Hindlimb muscle (tissue), 1 donor: ENCODE measurements at regions not wholly inside any gene's neighbourhood (a gene's known extent, or its start where the extent isn't known, plus 50 kb on each side); places are given as distances from the start of the nearest gene placed in this dataset.

ENCODE experiments used
- DNase-seq: peaks from one replicate; pipeline ENCODE4 v3.0.0-alpha.2; 2013

DNA sequence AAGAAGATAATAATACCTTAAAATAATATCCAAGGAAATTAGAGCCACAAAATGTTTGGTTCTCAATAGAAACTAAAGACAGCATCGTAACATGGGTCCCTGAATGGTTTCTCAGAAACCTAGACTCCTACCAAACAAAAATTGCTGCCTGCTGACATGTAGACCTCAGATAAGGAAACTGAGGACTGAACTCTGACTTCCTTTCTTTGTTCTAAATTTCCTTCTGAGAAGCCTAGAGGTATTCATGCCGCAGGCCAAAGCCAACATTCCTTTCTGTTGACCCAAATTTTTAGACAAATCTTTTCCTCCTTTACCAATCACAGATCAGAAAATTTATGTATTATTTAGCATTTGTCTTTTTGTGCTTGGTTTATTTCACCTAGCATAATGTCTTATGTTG, 816.7 kb upstream of the PHF14 start:
- no peak for DNase-seq

DNA sequence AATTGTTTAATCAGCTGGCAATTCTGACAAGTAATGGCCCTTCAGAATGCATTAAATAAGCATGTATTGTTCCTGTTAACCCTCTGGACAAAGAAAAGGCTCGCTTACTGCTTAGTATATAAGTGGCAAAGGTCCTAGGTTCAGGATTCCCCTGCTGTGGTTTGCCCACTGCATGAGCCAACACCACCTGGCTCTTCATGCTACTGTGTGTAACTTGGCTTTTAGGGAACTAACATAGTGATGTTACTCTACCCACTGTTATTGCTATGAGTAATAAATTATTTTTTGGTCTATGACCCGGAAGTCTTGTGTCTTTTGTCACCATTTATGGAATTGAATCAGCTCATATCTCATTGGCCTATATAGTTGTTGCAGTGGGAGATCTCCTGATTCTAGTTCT, 791.7 kb upstream of the PHF14 start:
- no peak for DNase-seq

DNA sequence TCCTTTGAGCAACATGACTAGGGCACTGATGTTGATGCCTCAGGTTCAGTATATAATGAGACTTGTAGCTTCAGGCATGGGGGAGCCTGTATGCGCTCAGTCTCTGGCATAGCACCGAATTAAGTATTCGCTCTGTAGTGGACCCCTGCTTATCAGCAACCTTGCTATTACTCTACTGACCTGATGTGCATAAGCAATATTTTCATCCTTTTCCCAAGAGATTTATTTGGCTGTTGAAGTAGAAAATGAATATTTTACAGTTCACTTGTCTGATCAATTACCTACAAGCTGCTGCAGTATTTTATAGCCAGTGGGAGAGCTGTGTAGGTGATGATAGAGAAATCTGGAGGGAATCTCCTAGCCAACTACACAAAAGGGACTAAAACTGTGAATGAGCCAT, 781.6 kb upstream of the PHF14 start:
- DNase-seq = no peak

DNA sequence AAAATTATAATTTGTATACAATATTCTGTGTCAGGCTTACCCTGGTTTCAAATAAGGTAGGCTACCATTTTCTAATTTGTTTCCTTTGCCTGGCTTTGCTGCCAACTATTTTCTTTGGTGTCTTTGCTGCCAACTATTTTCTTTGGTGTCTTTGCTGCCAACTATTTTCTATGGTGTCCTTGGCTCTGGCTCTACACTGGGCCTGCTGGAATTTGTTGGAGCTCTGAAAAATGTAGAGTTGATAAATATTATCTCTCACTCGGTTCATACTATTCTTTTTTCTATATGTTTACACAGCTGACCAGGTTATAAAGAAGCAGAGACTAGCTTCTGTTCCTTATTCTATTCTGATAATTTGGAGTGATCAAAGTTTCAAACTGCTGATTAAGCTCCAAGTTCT, 768.0 kb upstream of the PHF14 start:
- no peak for DNase-seq

DNA sequence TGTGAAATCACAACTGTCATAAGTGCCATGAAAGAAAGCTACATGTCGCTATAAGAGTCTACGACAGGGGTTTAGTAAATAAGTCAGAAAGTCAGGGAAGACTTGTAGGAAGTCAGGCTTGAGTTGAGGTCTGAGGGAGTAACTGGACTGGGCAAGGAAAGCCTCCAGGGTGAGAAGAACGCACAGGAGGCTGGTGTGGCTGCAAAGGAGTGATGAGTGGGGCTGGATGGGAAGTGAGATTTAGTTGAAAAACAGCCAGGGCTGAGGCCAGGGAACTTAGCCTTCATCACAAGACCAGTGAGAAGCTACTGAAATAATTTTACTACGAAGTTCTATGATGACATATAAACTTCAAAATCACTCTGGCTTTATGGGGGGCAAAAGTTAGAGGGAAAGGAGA, 763.7 kb upstream of the PHF14 start:
- no peak for DNase-seq

DNA sequence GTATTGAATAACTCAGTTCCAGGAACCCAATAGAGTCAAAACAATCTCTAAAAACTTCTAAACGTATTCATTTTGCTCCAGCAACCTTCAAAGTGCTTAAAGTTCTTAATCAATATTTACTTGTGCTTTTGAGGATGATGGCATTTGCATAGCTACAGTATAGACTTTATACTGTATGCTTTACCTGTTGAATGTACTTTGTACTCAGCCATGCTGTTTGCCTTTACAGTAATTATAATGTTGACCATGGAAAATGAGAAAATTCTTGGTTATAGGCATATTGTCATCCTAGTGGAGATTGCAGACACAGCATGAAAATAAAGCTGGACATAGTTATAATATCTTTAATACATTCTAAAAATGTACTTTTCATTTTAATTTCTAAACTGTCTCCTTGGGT, 762.7 kb upstream of the PHF14 start:
- no peak for DNase-seq

DNA sequence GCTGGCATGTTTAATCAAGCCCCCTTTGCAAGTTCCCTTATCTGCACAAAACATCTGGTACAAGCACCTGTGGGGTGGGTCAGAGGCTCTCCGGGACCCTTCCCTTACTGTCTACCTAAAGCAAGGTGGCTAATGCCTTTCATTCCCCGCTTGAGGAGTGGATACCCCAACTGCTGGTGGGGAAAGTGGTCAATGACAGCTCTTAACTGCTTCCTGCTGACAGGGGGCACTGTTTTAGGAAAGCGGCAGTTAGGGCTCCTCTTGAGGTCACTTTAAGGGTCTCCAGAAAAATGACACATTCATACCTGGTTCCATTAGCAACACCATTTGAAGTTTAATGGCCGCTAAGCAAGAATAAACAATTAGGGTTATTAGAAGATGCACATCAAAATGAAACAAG, 761.8 kb upstream of the PHF14 start:
- no peak for DNase-seq

DNA sequence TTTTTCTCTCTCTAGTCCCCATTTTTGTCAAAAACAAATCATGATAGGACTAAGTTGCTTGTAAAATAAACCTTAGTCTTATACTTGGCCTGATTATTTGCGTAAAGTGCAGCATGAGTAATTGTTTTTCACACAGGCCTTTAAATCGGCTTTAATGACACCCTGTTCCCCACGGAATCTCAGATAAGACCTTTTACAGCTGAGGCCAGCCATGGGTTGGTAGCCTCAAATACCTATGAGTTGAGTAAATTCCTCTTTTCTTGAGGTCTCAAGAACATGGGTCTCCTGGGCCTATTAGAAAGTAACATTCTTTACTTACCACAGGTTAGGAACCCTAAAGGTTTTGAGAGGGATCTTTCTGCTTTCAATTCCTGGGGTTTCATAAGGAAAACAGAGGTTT, 761.0 kb upstream of the PHF14 start:
- no peak for DNase-seq

DNA sequence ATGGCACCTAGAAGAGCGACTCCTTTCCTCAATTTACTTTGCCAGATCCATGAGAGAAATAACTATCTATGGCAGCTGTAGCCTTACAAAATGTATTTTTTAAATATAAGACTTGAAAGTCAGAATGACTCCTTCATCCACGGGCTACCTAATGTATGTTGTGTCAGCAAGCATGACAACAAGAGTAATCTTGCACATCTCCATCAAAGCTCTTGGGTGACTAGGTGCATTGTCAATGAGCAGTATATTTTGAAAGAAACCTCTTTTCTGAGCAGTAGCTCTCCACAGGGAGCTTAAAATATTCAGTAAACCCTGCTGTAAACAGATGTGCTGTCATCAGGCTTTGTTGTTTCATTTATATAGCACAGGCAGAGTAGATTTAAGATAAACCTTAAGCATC, 757.2 kb upstream of the PHF14 start:
- no peak for DNase-seq

DNA sequence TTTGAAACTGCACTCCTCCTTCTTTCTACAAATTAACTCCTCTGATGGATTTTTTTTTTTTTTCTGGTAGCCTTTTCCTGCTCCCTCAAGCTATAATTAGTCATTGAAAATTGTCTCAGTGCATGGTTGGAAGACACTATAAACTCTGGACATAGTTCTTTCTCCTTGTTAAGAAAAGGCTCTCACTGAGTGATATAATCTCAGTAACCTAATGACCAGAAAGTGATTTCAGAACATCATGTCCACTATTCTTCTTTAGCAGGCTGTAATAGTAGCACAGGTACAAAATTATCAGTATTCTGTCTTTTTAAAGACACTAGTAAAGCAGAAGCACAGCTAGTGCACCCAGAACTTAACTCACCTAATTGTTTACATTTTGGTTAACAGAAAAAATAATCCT, 752.6 kb upstream of the PHF14 start:
- DNase-seq = no peak

DNA sequence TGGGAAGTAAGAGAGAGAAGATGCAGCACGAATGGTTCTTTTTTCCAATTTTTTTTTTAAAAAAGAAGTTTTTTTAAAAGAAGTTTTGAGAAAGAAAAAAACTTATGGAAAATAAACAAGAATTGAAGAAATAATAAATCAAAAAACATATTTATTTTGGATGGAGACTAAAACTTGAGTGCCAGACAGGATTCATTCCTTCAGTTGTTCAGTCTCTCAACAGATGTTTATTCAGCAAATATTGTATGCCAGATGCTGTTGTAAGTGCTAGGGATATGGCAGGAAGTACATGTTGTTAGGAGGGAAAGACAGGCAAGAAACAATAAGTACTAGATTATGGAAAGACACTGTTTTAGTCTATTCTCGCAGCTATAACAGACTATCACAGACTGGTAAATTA, 750.7 kb upstream of the PHF14 start:
- DNase-seq = peak; percentile 24

DNA sequence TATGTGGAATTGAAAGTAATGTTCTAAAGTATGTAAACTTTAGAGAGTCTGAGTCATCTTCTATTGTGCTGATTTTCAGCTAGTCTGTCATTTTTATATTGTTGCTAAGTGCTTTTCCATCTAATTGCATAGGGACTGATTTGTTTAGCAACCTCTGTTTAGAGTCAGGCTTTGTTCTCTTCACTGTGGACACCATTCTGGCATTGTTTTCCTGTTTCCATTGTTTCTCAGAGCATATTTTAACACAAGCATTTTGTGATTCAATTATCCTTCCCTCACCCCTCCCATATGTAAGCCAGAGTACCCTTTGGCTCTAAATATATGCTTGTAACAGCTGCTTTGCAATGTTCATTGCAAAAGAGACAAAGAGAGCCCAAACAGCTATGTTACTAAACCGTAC, 748.4 kb upstream of the PHF14 start:
- DNase-seq = peak; percentile 64

DNA sequence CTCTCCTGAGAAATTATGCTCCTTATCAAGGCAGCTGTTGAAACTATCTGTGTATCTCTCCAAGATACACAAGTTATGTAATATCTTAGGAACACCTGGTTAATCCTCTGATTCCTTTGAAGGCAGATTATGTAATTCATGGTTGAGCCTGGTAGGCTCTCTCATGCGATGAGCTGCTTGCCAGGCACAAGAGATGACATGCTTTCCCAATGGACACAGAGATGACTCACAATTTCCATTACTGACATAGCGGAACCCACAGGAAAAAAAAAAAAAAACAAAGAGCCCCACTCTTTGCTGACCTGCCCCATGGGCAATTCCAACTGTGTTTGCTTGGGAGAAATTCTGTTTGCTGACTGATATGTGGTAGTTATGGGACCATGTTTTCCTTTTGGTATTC, 736.4 kb upstream of the PHF14 start:
- no peak for DNase-seq

DNA sequence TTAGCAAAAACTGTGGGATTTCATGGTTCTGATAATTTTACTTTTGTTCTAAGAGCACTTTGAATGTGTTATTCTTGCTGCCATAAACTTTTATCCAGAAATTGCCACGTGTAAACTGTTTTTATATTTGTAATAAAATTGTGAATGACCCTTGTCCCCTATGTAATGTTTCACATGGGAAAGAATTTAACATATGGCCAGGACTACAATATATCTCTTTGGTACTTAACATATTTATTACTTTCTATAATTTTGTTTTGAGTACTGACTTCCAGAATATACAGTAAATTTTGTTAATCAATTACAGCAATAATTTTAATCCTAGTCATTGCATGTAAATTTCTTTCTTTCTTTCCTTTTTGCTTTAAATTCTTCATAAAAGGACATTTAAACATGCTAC, 735.0 kb upstream of the PHF14 start:
- DNase-seq = no peak

DNA sequence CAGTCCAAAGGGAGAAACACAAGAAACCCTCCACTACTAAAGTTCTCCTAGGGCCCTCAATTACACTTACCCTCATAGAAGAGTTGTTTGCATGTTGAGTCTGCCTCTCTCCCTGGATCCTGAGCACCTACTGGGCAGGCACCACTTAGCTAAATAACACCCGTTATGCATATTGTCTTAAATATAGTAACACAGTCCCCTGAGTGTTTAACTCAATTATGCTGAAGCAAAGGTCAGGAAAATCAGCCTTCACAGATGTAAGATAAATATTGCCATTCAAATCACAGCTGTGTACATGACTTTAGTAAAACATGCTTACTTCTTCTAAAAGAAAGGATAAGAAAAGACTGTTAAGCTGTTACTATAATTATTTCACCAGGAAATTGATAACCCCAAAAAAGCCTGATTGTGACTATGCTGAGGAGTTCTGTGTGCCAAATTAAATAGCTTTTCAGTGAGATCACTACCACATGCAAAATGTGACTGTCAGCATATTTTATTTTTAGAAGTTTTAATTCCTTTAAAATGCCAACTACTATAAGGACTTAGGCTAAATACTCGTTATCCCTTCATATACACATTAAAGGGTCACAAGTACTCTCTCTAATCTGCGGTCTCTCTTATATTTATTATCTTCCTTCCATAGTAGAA, 733.9 kb upstream of the PHF14 start:
- DNase-seq = no peak

DNA sequence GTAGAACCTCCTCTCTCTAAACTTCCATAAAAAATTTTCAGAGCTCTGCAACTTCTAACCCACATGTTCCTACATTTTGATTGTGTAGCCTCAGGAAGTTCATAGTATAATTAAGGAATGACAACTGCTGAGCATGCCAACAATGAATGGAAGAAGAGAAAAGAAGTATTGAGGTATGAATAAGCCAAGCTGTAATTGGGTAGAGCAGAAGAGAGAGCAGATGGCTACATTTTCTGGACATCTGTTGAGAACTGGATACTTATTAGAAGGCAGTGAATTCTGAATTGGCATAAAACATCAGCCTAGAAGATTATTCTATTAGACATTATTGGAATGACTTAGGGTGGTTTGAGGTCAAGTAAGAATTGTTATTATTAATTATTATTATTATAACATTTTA, 728.3 kb upstream of the PHF14 start:
- no peak for DNase-seq

DNA sequence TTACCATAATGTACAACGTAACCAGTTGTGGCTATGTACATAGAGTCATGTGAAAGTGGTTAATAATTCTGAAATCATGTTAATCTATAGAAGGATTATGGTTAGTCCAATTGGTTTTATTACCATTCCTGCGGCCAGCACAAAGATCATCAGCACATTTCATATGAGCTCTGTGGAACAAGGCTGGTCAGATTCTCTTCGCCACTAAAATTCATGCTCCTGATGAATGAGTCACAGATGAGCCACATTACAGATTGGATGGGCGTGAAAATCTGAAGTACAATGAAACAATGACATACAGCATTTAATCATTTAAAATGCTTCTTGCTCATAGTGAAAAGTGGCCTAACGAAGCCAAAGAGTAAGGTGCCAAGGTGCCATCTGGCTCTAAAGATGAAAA, 716.2 kb upstream of the PHF14 start:
- DNase-seq = no peak

DNA sequence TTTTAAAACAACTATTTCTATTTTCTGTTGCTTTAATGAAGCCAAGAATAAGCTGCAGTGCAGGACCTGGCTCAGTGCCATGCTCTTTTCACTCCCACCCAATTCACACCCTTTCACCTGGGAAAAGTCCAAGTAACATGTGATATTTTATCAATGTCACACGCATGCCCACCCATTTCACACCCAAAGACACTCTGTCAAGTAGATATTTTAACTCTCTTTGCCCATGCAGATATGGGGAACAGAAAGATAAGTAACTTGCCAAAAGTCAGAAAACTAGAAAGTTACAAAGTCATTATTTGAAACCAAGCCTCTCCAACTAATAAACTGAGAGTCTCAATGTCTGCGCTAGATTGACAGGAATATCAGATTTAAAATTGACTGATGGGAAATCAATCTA, 706.7 kb upstream of the PHF14 start:
- DNase-seq = no peak

DNA sequence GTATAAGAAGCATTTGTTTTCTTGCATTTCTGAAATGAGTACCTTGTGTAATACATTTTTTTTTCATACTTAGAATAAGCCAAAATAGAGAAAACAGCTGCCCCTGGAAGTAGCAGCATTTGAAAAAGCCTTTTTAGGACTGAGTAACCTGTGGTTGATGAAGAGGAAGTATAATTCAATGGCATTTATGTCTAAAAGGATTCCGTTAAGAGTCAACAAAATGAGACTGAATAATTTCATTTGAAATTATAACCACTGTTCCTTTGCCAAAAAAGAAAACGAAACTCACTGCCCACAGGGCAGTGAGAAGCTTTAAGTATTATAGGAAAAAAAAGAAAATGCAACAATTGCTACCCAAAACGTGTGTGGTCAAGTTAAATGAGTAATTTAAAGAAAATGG, 705.6 kb upstream of the PHF14 start:
- no peak for DNase-seq

DNA sequence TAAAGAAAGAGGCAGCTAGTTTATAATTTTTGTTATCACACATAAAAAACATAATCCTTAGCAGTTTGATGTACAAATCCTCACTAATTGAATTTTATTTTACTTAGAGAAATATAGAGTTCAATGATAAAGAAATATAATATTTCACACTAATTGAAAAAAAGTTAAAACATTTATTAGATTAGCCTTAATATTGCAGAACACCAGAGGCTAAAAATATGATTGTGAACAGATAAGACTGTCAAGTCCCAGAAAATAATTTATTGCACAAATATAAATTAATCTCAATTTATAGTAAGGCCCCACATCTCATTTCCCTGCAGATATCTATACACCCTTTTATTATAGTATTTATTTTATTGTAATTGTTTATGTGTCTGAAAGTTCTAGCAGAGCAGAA, 690.8 kb upstream of the PHF14 start:
- DNase-seq = no peak

DNA sequence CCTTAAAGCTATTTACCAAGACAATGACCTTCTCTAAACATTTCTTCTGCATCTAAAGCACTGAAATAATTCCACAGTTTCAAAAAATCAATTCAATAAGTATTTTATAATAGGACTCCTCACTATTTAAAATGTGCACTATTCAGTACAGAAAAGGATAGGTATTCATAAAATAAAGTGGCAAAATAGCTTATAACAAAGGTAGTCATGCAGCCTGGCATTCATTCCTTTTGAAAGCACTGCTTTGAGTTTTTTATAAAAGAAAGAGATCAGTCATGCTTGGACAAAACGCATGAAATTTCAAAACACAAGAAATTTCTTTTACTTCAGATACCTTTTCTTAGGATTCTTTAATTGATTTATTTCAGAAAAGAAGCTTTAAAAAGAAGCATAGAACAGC, 689.7 kb upstream of the PHF14 start:
- no peak for DNase-seq

DNA sequence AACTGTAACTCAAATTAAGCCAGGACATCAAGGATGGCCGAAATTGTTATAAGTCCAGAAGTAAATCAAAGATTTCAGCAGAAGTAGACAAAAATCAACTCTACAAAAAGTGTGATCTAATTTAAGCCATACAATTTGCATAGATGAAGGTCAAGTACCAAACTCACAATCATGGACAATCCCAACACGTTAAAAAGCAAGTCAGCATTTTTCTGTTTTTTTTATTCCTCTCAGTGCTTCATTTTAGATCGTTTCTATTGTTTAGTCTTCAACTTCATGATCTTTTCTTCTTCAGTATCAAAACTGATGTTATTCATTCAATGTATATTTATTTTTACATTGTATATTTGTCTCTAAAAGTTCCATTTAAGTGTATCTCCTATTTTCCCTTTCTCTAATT, 674.3 kb upstream of the PHF14 start:
- DNase-seq = no peak

DNA sequence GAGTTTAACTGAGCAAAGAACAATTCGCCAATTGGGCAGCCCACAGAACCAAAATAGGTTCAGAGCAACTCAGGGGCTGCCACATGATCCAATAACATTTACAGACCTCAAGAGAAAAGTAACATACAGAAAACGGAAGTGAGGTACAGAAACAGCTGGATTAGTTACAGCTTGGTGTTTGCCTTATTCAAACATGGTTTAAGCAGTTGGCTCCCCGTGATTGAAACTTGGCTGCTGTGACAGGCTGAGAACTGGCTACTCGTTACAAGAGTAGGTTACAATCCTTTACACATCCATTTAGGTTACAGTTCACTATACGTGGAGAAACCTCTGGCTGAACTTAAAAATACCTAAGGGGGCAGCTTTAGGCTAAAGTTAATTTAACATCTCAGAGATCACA, 673.1 kb upstream of the PHF14 start:
- DNase-seq = no peak

DNA sequence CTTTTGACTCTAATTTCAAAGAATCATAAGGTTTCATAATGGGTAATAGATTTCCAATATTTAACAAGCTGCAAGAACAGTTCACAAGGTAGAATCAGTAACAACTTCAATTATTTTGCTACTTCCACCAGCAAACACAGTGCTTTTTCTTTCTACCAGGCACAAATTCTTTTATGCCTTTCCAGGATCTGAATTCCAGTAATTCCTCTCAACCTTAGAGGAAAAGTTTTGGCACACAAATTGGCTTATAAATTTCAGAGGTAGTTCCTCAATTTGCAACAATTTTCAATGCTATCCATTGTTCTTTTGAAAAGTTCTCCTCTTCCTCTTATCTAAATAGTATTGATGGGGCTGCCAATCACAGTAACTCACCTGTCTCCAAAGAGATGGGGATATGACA, 665.4 kb upstream of the PHF14 start:
- DNase-seq = no peak

DNA sequence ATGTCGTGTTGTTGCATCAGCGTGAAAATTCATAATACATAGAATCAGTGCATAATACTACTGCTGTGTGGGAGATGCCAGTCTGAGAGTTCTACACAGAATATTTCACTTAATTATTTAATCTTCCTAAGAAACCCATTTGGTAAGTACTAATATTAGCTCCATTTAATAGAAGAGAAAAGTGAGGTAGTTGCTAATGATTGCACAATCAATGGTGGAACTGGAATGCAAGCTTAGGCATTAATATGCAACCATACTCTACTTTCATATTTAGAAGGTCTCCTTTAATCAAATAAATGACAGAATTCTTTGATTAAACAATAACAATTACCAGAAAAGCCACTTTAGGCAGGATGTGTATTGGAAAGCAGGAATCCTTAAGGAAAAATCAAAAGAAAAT, 660.7 kb upstream of the PHF14 start:
- DNase-seq = no peak

DNA sequence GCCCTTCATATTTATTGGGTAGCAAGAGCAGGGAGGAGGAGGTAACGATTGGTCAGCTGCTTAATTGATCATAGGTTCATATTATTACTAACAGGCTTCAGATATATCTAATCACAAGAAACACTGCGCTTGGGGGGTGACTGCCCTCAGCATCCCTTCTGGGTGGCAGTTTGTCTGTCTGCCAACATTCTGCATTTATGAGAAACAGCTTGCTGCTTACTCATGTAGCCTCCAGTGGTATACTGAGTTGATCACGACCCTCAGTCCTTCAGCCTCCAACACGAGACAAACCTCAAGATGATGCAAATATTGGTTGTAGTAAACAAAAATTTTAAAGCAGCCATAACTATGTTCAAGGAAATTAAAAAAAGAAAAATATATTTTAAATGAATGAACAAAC, 657.8 kb upstream of the PHF14 start:
- DNase-seq = no peak
